ENCODE measurements at regions not wholly inside any gene's neighbourhood (a gene's known extent, or its start where the extent isn't known, plus 50 kb on each side); places are given as distances from the start of the nearest gene placed in this dataset.
"Not testable (repeated sequence)": the region's sequence is repeated elsewhere in the genome, so short reads cannot be mapped to it uniquely, and the experiment has no call there.

DNA sequence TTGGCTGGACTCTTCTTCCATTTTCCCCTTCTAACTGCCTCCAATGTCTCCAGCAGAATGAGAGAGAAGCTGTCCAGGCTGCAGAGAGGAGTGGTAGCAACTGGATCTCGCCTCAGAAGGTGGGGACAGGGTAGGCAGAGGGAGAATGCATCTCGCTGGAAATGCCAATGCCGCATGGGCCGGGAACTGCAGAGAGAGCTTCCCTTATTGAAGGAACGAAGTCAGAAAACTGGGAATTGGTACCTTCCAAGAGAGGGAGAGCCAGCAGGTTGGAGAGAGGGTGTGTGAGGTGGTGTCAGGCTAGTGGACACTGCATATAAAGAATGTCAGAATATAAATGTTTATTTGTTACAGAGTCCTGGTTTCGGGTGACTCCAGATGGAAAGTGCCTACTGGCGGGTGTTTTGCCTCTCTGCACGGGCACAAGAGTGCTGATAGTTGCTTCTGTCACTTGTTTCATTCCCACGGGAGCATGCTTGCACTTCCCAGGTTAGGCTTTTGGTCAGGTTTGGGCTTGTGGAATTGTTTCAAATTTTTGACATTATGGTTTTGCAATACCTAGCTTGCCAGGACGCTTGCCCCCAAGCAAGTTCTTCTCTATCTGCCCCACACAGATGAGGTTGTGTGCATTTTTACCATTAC, 156.8 kb upstream of the STS start:
- POLR2A ChIA-PET: no interaction called here
- DNase-seq (ENCODE audit: extremely low spot score): no peak
- TF ChIP-seq, protein P1, sequence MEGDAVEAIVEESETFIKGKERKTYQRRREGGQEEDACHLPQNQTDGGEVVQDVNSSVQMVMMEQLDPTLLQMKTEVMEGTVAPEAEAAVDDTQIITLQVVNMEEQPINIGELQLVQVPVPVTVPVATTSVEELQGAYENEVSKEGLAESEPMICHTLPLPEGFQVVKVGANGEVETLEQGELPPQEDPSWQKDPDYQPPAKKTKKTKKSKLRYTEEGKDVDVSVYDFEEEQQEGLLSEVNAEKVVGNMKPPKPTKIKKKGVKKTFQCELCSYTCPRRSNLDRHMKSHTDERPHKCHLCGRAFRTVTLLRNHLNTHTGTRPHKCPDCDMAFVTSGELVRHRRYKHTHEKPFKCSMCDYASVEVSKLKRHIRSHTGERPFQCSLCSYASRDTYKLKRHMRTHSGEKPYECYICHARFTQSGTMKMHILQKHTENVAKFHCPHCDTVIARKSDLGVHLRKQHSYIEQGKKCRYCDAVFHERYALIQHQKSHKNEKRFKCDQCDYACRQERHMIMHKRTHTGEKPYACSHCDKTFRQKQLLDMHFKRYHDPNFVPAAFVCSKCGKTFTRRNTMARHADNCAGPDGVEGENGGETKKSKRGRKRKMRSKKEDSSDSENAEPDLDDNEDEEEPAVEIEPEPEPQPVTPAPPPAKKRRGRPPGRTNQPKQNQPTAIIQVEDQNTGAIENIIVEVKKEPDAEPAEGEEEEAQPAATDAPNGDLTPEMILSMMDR (IDR thresholded peaks at IDR 0.05; ENCODE audit: control extremely low read depth, extremely low read depth, low read depth, missing control alignments): no peak
- CTCF ChIA-PET: no interaction called here

DNA sequence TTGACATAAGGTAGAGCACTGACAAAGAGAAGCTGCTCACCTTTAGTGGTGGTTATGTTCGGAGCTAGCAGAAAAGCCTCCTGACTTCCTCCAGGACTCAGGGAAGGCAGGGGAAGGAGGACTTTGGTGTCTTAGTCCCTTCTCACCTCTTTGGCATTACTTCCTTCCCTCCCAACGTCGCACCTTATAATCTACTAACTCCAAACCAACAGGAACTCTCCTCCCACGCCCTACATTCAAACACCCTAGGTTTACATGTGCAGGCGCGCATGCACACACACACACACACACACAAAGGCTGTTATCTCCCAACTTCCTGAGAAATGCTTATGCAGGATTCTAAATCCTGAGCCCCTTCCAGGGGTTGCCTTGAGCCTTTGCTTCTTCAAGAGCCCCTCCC, 157.7 kb upstream of the STS start:
- POLR2A ChIA-PET: no interaction called here
- no peak for DNase-seq (ENCODE audit: extremely low spot score)
- CTCF ChIA-PET: no interaction called here
- TF ChIP-seq, protein P1 (IDR thresholded peaks at IDR 0.05; ENCODE audit: control extremely low read depth, extremely low read depth, low read depth, missing control alignments): no peak

DNA sequence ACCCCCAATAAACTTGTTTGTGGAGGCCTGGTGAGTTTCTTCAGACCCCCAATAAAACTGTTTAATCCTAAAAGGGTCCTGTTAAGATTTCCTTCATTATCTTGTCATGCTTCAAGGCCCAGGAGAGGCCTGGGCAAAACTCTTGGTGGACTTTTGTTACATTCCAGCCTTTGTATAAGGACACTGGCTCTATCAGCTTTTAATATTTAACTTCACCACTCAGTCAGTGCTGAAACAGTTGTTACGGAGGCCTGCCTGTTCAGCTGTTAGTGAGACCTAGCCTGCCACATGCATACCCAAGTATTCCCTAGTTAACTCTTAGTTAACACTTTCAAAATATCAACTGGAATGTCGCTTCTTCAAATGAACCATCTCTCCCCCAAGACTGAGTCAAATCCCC, 158.8 kb upstream of the STS start:
- CTCF ChIA-PET, POLR2A ChIA-PET: not testable (repeated sequence)

DNA sequence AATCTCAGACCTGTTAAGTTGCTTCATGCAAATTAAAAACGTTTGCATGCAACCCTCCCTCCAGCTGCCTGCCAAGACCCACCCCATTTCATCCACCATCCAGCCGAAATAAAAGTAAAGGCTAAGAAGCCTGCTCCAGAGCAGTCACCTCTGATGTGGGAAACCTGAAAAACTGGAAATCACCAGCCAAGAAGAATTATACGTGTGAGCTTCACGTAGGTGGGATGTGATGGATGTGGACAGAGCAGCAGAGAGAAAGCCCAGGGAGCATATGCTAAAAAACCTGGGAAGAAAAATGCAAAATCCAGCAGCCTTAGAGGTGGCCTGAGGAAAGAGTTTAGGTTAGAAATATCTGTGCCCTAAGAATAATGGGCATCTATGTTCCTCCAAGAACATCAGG, 160.6 kb upstream of the STS start:
- no peak for DNase-seq (ENCODE audit: extremely low spot score)
- ChIA-PET CTCF (no interaction called here), POLR2A (no interaction called here)
- TF ChIP-seq, protein P1 (IDR thresholded peaks at IDR 0.05; ENCODE audit: control extremely low read depth, extremely low read depth, low read depth, missing control alignments): no peak

More for the DNA sequence above, 158.8 kb upstream of the STS start:
- DNase-seq (ENCODE audit: extremely low spot score): not testable (repeated sequence)

DNA sequence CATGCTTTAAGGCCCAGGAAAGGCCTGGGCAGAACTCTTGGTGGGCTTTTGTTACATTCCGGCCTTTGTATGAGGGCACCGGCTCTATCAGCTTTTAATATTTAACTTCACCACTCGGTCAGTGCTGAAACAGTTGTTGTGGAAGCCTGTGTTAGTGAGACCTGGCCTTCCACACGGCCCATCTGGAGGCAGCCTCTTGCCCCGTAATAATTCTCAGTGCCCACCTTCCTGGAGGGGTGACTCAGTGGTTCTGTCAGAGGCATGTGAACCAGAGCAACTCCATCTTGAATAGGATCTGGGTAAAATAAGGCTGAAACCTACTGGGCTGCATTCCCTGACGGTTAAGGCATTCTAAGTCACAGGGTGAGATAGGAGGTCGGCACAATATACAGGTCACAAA, 162.0 kb upstream of the STS start:
- DNase-seq (ENCODE audit: extremely low spot score): no peak
- TF ChIP-seq, protein P1 (IDR thresholded peaks at IDR 0.05; ENCODE audit: control extremely low read depth, extremely low read depth, low read depth, missing control alignments): no peak
- CTCF ChIA-PET: no interaction called here
- POLR2A ChIA-PET: no interaction called here

DNA sequence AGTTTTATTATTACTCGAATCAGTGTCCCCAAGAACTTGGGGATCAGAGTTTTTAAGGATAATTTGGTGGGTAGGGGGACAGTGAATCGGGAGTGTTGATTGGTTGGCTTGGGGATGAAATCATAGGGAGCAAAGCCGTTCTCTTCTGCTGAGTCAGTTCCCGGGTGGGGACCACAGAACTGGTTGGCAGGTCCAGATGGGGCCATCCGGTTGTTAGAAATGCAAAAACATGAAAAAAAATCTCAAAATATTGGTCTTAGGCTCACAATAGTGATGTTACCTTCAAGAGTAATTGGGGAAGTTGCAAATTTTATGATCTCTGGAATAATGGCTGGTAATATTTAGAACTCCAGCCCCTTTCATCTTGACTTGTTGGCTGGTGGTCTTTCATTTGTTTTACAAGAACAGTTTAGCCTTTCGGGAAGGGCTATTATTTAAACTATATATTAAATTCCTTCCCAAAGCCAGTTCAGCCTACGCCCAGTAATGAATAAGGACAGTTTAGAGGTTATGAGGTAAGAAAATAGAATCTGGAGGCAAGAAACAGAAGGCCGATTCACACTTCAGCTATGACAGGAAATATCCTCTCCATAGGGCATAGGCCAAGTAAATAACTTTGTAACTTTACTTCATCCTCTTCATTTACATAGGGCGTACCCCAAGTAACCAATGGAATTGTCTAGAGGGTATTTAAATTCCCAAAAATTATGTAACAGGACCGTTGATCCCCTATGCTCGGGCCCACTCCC, 164.1 kb upstream of the STS start:
- DNase-seq (ENCODE audit: extremely low spot score): no peak
- TF ChIP-seq, protein P1 (IDR thresholded peaks at IDR 0.05; ENCODE audit: control extremely low read depth, extremely low read depth, low read depth, missing control alignments): no peak
- ChIA-PET POLR2A (no interaction called here), CTCF (no interaction called here)

DNA sequence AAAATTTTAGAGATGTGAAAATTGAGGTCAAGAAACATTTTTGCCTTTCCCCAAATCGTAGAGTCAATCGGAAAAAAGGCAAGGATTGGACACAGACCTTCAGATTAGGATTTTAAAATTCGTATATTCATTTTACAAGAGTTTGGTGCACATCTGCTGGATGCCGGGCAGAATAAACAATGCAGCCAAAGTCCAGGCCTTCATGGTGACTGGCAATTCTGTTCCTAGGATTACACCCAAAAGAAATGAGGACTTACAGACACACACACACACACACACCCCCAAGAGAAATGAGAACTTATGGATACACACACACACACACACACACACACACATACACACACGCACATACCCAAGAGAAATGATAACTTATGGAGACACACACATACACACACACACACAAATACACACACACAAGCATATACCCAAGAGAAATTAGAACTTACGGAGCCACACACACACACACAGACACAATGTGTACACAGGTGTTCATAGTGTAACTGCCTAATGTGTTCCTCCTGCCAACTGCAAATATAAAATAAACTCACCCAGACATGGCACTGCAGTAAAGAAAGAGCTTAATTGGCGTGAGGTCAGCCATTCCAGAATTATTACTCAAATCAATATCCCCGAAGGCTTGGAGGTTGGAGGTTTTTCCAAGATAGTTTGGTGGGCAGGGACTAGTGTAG, 165.7 kb upstream of the STS start:
- DNase-seq (ENCODE audit: extremely low spot score): no peak
- ChIA-PET POLR2A (no interaction called here), CTCF (no interaction called here)
- TF ChIP-seq, protein P1 (IDR thresholded peaks at IDR 0.05; ENCODE audit: control extremely low read depth, extremely low read depth, low read depth, missing control alignments): no peak

Measured in GM10248 (cell line).